H9 (cell line): ENCODE measurements at regions not wholly inside any gene's neighbourhood (a gene's known extent, or its start where the extent isn't known, plus 50 kb on each side); places are given as distances from the start of the nearest gene placed in this dataset.

Experiments used
- DNase-seq: peaks from one replicate; pipeline ENCODE4 v3.0.0-alpha.2; 2017
- H2AFZ ChIP-seq: one replicate; pipeline ENCODE4 v1.6.1; 2013; ENCODE audit warnings: mild to moderate bottlenecking, low read length, control low read depth, moderate library complexity
- H2AK5ac ChIP-seq: 2 replicates; pipeline ENCODE4 v1.6.1; 2013; ENCODE audit warnings: low read length, control low read depth, mixed read lengths; ENCODE audit not compliant: insufficient read length
- H2BK120ac ChIP-seq: one replicate; pipeline ENCODE4 v1.6.1; 2013; ENCODE audit warnings: low read depth, mild to moderate bottlenecking, low read length, control low read depth, inconsistent platforms; ENCODE audit not compliant: poor library complexity, severe bottlenecking
- H2BK12ac ChIP-seq: 2 replicates; pipeline ENCODE4 v1.6.1; 2013; ENCODE audit warnings: low read length, control low read depth, mixed read lengths, low read depth; ENCODE audit not compliant: insufficient read length
- H2BK15ac ChIP-seq: 2 replicates; pipeline ENCODE4 v1.6.1; 2013; ENCODE audit warnings: low read depth, low read length, control low read depth
- H2BK20ac ChIP-seq: one replicate; pipeline ENCODE4 v1.6.1; 2013; ENCODE audit warnings: low read depth, mild to moderate bottlenecking, low read length, control low read depth, inconsistent platforms; ENCODE audit not compliant: poor library complexity, severe bottlenecking
- H2BK5ac ChIP-seq: 2 replicates; pipeline ENCODE4 v1.6.1; 2013; ENCODE audit warnings: low read length, control low read depth, mixed read lengths; ENCODE audit not compliant: insufficient read length
- H3K14ac ChIP-seq: 2 replicates; pipeline ENCODE4 v1.6.1; 2013; ENCODE audit warnings: low read length, control low read depth; ENCODE audit not compliant: insufficient read depth
- H3K18ac ChIP-seq: 2 replicates; pipeline ENCODE4 v1.6.1; 2013; ENCODE audit warnings: low read depth, mild to moderate bottlenecking, mixed read lengths, low read length, control low read depth; ENCODE audit not compliant: insufficient read length
- H3K23ac ChIP-seq: 2 replicates; pipeline ENCODE4 v1.6.1; 2013; ENCODE audit warnings: low read length, control low read depth, mixed read lengths, low read depth; ENCODE audit not compliant: insufficient read length
- H3K23me2 ChIP-seq: 2 replicates; pipeline ENCODE4 v1.6.1; 2013; ENCODE audit warnings: low read depth, mild to moderate bottlenecking, mixed read lengths, low read length, control low read depth; ENCODE audit not compliant: insufficient read length, poor library complexity, severe bottlenecking
- H3K27ac ChIP-seq: 2 replicates; pipeline ENCODE4 v1.5.1; 2013; ENCODE audit warnings: low read length, control low read depth, mixed read lengths, low read depth; ENCODE audit not compliant: insufficient read length
- H3K27me3 ChIP-seq: 2 replicates; pipeline ENCODE4 v1.6.1; 2013; ENCODE audit warnings: low read length, control low read depth, inconsistent platforms; ENCODE audit not compliant: insufficient read depth
- H3K4ac ChIP-seq: 2 replicates; pipeline ENCODE4 v1.6.1; 2013; ENCODE audit warnings: low read depth, mild to moderate bottlenecking, control low read depth, inconsistent platforms, low read length, moderate library complexity
- H3K4me1 ChIP-seq: 2 replicates; pipeline ENCODE4 v1.6.1; 2013; ENCODE audit warnings: low read length, control low read depth, inconsistent platforms; ENCODE audit not compliant: insufficient read depth
- H3K4me2 ChIP-seq: 2 replicates; pipeline ENCODE4 v1.6.1; 2013; ENCODE audit warnings: low read length, control low read depth, mixed read lengths; ENCODE audit not compliant: insufficient read length, insufficient read depth
- H3K56ac ChIP-seq: 2 replicates; pipeline ENCODE4 v1.6.1; 2013; ENCODE audit warnings: low read depth, mild to moderate bottlenecking, mixed read lengths, low read length, control low read depth; ENCODE audit not compliant: insufficient read length
- H3K79me1 ChIP-seq: 2 replicates; pipeline ENCODE4 v1.6.1; 2013; ENCODE audit warnings: low read depth, mild to moderate bottlenecking, moderate library complexity, low read length, control low read depth, inconsistent platforms; ENCODE audit not compliant: insufficient read depth, poor library complexity, severe bottlenecking
- H3K79me2 ChIP-seq: 2 replicates; pipeline ENCODE4 v1.6.1; 2013; ENCODE audit warnings: low read length, control low read depth, inconsistent platforms; ENCODE audit not compliant: insufficient read depth
- H3K9ac ChIP-seq: 2 replicates; pipeline ENCODE4 v1.6.1; 2013; ENCODE audit warnings: low read length, control low read depth, mixed read lengths; ENCODE audit not compliant: insufficient read length; ENCODE audit errors: extremely low read depth
- H3K9me3 ChIP-seq: one replicate; pipeline ENCODE4 v1.6.1; 2013; ENCODE audit warnings: low read depth, low read length, inconsistent platforms; ENCODE audit not compliant: control insufficient read depth
- H3T11ph ChIP-seq: one replicate; pipeline ENCODE4 v1.6.1; 2013; ENCODE audit warnings: mild to moderate bottlenecking, low read length, control low read depth, inconsistent platforms
- H4K20me1 ChIP-seq: one replicate; pipeline ENCODE4 v1.6.1; 2013; ENCODE audit not compliant: control insufficient read depth, insufficient read length, insufficient read depth
- H4K5ac ChIP-seq: 2 replicates; pipeline ENCODE4 v1.6.1; 2013; ENCODE audit warnings: low read depth, mild to moderate bottlenecking, mixed read lengths, low read length, control low read depth; ENCODE audit not compliant: insufficient read length
- H4K8ac ChIP-seq: replicated peaks from 2 replicates; pipeline ENCODE4 v1.6.1; 2013; ENCODE audit warnings: low read length, control low read depth, mixed read lengths, low read depth; ENCODE audit not compliant: insufficient read length
- H4K91ac ChIP-seq: 2 replicates; pipeline ENCODE4 v1.6.1; 2013; ENCODE audit warnings: low read depth, mild to moderate bottlenecking, moderate library complexity, mixed read lengths, low read length, control low read depth; ENCODE audit not compliant: insufficient read length
- H3K27ac Mint-ChIP-seq, 3 experiments: 2 replicates in 2 of 3; 3 replicates in 1 of 3; pipeline ENCODE4 v1.8.0; 2020 to 2021; ENCODE audit warnings: mixed read lengths in 3 of 3, mild to moderate bottlenecking in 1 of 3, moderate library complexity in 1 of 3
- H3K27me3 Mint-ChIP-seq: 2 replicates; pipeline ENCODE4 v1.8.0; 2021; ENCODE audit warnings: low read depth, mild to moderate bottlenecking, moderate library complexity, mixed read lengths
- H3K36me3 Mint-ChIP-seq, 3 experiments: 2 replicates in 2 of 3; 3 replicates in 1 of 3; pipeline ENCODE4 v1.8.0; 2020 to 2021; ENCODE audit warnings: low read depth in 3 of 3, mixed read lengths in 3 of 3; ENCODE audit not compliant: insufficient read depth in 1 of 3
- H3K4me1 Mint-ChIP-seq, 2 experiments: 2 replicates each; pipeline ENCODE4 v1.8.0; 2020; ENCODE audit warnings: mixed read lengths in 2 of 2
- H3K4me3 Mint-ChIP-seq, 2 experiments: 2 replicates in 1 of 2; 3 replicates in 1 of 2; pipeline ENCODE4 v1.8.0; 2020 to 2021; ENCODE audit warnings: mild to moderate bottlenecking in 2 of 2, mixed read lengths in 2 of 2, moderate library complexity in 1 of 2
- H3K9me3 Mint-ChIP-seq, 2 experiments: 2 replicates in 1 of 2; 3 replicates in 1 of 2; pipeline ENCODE4 v1.8.0; 2020; ENCODE audit warnings: mild to moderate bottlenecking in 2 of 2, mixed read lengths in 2 of 2, moderate library complexity in 1 of 2
- WGBS: extraction: QIAGEN DNeasy Blood & Tissue Kit; methylation state at CpG from one replicate; pipeline ENCODE4 v1.1.7; 2013; ENCODE audit warnings: missing lambda C conversion rate, low lambda C conversion rate, mixed read lengths; ENCODE audit not compliant: insufficient read length; ENCODE audit errors: extremely low coverage; 5-methylcytosine and 5-hydroxymethylcytosine counted together
- TF ChIP-seq, protein P1 (sequence below): fragments of 200-600 bp; sonication (generic); conservative IDR thresholded peaks from 3 replicates; pipeline ENCODE4 v1.8.0; 2021; ENCODE audit warnings: antibody characterized with exemption, mild to moderate bottlenecking

DNA sequence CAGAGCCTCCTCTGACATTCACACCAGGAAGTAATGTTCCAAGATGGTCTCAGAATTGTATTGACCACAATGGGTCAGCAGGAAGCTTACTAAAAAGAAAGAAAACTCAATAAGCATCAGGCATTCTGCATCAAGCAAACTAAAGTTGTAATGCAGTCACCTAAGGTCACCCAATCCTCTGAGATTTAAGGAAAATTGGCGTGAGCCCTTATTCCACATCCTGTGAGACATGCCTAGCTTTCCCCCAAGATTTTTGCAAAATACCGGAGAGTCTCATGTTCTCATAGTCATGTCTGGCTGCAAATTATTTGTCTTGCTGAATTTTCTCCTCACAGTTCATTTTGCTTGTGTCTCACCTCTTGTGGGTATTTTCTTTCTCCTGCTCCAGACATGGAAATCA lies 417.1 kb upstream of the SOX9 start:
- Histone ChIP-seq H2BK12ac (no peak overlapping the region), H3K18ac (no peak overlapping the region), H3K14ac (no peak overlapping the region), H3K56ac (no peak overlapping the region), H2BK20ac (no peak overlapping the region), H3K23ac (no peak overlapping the region), H3K27ac (no peak overlapping the region), H3K27me3 (no peaks in the 10 kb centered on the region), H3K4me2 (no peak overlapping the region), H3T11ph (no peak overlapping the region), H2AK5ac (no peak overlapping the region), H2BK5ac (no peak overlapping the region), H4K5ac (no peak overlapping the region), H2BK15ac (no peak overlapping the region), H4K20me1 (no peaks in the 10 kb centered on the region), H3K79me2 (no peaks in the 10 kb centered on the region), H3K9ac (no peak overlapping the region), H4K8ac (no peak overlapping the region), H3K4ac (no peak overlapping the region), H3K4me1 (no peaks in the 10 kb centered on the region), H3K23me2 (no peaks in the 10 kb centered on the region), H2AFZ (no peak overlapping the region), H4K91ac (no peak overlapping the region), H2BK120ac (no peak overlapping the region), H3K9me3 (no peaks in the 10 kb centered on the region), H3K79me1 (no peaks in the 10 kb centered on the region)
- WGBS = no CpG with 5 or more reads among the region's 2 CpGs
- H3K36me3 Mint-ChIP-seq = peaks cover 0 to 4% (median 0%) of the 10 kb centered on the region in 3 experiments; a peak in 1 of 7 replicates
- TF ChIP-seq, protein P1, sequence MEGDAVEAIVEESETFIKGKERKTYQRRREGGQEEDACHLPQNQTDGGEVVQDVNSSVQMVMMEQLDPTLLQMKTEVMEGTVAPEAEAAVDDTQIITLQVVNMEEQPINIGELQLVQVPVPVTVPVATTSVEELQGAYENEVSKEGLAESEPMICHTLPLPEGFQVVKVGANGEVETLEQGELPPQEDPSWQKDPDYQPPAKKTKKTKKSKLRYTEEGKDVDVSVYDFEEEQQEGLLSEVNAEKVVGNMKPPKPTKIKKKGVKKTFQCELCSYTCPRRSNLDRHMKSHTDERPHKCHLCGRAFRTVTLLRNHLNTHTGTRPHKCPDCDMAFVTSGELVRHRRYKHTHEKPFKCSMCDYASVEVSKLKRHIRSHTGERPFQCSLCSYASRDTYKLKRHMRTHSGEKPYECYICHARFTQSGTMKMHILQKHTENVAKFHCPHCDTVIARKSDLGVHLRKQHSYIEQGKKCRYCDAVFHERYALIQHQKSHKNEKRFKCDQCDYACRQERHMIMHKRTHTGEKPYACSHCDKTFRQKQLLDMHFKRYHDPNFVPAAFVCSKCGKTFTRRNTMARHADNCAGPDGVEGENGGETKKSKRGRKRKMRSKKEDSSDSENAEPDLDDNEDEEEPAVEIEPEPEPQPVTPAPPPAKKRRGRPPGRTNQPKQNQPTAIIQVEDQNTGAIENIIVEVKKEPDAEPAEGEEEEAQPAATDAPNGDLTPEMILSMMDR = no peak
- H3K27me3 Mint-ChIP-seq = no peaks in the 10 kb centered on the region
- H3K9me3 Mint-ChIP-seq = no peaks in the 10 kb centered on the region; a peak in 1 of 5 replicates
- no peak overlapping the region for H3K4me3 Mint-ChIP-seq
- no peak overlapping the region for H3K27ac Mint-ChIP-seq
- no peak for DNase-seq
- no peaks in the 10 kb centered on the region for H3K4me1 Mint-ChIP-seq
